ENCODE measurements at regions not wholly inside any gene's neighbourhood (a gene's known extent, or its start where the extent isn't known, plus 50 kb on each side); places are given as distances from the start of the nearest gene placed in this dataset.

DNA sequence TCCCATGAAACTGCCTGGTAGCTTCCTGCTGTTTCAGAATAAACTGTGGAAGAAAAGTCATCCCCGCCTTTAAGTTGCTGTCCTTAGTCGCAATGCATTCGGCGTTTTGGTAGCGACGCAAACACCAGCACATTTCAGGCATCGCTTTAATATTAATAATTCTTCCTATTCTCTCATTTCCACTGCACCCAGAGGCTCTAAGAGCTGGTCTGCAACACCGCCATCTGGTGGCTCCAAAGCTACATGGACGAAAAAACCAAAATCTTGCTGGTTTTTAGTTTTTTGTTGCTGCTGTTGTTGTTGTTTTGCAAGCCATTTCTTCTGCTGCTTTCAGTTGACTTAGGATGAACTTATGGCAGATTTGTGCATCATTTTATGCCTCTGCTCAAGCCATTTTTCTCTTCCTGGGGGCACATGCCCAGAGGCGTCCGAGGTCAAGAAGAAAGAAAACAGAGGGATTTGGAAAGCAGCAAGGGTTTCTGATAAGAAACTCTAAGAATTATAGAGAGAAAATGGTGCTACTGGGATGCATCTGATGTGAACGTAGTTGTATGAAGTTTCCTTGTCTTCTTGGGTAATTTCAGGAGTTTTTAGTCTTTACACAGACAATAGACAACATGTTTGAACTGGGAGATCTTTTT lies 345.4 kb upstream of the KIRREL3 start:
- peak; percentile 38 for DNase-seq

DNA sequence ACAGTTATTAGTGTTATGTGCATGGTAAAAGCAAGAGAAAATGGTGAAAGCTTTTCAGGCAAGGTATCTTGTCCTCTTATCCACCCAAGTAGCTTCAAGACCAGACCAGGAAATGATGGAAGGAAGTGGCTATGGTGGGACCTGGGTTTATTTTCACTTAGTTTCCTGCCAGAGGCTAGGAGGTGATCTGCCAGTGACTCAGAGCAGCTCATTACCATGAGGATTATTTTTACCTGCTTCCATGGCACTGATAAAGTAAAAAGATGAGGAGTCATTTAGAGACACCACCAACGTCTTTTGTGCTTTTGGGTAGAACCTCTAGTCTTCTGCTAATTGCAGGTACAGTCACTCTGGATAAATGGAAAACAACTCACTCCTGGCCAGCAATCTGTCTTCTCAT lies 339.9 kb upstream of the KIRREL3 start:
- no peak for DNase-seq

DNA sequence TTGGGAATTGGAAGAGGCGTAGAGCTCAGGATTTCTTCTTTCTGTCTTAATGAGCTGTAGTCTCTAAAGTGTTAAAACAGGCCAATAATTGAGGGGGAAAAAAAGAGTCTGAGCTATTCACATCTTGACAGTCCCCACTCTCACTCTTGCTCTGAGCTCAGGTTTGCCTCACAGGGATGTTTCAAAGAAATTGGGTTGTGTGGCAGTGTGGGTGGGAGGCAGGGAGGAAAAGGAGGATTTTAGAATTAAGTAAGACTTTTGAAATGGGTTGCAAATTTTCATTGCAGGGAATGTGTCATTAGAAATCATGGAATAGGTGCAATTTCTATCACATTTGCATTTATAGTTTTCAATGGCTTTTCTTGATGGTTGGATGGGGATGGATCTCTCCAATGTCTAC lies 338.8 kb upstream of the KIRREL3 start:
- no peak for DNase-seq

DNA sequence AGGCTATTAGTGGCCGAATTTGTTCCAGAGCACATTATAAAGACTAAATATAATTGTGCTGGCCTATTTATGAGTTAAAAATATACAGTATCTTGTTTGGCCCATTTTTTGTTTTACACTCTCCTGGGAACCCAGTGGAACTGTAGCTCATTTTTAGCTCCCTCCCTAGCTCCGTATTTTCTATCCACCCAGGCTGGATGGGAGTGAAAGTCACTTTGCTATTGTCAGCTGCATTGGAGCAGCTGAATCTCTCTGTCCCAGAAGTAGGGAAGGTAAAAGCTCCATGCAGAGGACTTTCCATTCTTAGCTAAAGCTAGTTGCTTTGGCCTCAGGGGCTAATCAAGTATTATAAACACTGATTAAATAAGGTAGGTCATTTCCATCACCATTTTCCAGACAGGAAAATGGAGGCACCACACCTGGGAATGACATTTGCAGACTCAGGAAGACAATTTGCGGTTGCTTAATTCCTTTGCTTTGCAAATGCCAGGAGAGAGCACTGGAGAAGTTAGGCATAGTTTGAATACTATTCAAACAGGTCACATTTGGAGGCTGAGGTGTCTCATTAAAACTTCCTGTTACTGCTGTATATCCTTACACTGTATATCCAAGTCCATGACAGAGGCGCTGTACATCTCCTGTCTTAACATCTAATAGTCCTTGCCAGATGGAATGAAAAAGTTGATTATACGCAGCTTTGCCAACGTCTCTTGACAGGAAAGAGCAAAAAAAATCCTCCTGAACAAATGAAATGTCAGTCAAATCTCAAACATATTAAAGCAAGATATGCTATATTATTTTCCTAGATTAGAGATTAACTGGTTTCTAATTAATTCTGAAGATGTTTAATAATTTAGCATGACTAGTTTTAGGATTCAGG lies 338.1 kb upstream of the KIRREL3 start:
- DNase-seq, result no peak

GRCh38 chr11:127334466-127334865 lies 333.9 kb upstream of the KIRREL3 start:
- no peak for DNase-seq

- no peak for DNase-seq
Observed at GRCh38 chr11:127332896-127333295, 332.3 kb upstream of the KIRREL3 start.

GRCh38 chr11:127330044-127330443 lies 329.5 kb upstream of the KIRREL3 start:
- no peak for DNase-seq

GRCh38 chr11:127308291-127308690 lies 307.7 kb upstream of the KIRREL3 start:
- no peak for DNase-seq

GRCh38 chr11:127307700-127308099 lies 307.1 kb upstream of the KIRREL3 start:
- no peak for DNase-seq

DNA sequence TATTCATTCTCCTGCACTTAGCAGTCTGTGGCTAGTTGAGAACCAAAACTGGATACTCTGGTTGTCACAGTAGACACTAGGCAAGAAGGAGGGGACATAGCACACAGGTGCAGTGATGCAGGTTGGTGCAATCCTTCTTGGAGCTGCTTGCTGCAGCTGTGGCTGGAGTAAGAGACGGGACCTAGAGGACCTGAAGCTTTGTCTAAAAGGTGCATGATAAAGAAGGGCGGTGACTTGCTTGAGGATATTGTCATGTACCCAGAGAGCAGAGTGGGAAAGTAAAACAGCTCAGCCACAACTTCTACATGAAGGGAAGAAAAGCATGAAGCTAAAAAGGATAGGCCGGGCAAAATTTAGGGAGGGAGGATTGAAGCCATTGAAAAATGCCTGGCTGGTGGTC lies 304.1 kb upstream of the KIRREL3 start:
- no peak for DNase-seq

DNA sequence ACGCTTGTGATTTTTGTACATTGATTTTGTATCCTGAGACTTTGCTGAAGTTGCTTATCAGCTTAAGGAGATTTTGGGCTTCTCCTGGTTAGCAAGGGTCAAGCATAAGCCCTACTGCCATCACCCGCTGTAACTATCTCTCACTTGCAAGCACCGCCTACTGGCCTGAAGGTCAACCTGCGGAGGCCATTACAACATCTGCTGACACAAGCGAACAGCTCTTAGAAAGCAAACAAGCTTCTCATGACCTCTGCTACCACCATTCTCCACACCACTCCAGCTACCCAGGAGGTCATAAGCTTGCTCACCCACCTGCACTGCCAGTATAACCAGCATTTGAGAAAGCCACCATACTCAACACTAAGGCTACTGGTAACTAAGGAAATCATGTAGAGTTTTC lies 288.4 kb upstream of the KIRREL3 start:
- no peak for DNase-seq

DNA sequence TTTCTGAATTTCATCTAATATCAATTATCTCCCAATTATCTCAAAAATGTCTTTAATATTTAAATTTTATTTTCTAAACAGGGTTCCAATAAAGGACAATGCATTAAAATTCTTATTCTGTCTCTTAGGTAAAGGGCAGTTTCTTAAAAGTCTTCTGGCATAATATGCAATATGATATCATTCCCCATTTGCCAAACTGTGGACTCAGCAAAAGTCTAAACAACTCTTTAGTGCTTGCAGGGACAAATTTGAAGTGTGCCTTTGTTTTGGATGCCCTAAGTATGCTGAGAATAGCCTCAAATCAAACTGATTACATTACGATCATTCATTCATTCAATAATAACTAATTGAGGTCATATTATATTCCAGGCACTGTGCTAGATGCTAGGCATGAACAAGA lies 281.0 kb upstream of the KIRREL3 start:
- DNase-seq, result no peak

GRCh38 chr11:127275774-127276173 lies 275.2 kb upstream of the KIRREL3 start:
- DNase-seq, result no peak

GRCh38 chr11:127274328-127274676 lies 273.7 kb upstream of the KIRREL3 start:
- no peak for DNase-seq

GRCh38 chr11:127273593-127274327 lies 273.2 kb upstream of the KIRREL3 start:
- no peak for DNase-seq

DNA sequence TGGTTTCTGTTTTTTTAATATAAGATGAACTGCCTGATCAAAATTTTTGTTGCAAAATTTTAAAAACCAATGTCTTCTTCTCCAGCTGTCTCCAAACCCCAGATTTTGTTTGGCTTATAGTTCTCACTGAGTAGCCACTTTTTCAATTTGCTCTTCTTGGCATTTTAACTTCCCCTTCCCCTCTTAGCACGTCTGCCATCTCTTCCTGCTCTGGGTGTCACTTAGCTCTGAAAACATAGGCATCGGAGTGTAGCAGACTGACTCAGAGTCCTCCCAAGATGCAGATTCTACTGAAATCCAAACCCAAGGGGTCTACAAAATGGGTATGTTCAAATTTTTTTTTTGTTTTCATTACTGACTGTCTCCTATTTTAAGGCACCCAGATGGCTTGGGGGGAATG lies 270.3 kb upstream of the KIRREL3 start:
- DNase-seq, result no peak

GRCh38 chr11:127269911-127270310 lies 269.3 kb upstream of the KIRREL3 start:
- DNase-seq, result no peak

GRCh38 chr11:127268932-127269331 lies 268.4 kb upstream of the KIRREL3 start:
- DNase-seq, result no peak

DNA sequence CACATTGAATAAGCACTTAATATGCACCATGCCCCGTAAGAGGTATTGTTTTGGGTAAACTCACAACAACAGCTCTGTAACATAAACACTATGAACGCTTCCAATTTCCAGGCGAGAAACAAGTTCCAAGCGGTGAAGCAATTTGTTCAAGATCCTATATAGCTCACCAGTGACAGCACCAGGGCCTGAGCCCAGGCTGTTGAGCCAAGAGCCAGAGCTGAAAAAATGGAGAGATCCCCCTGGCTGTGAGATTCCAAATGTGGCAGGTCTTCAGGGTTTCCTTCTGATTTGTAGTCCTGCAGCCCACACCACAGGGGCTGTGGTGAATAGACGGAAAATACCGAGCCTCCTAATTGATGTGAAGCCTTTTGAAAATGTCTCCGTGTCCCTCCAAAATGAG lies 268.0 kb upstream of the KIRREL3 start:
- no peak for DNase-seq

- DNase-seq, result no peak
Observed at GRCh38 chr11:127259102-127259501, 258.5 kb upstream of the KIRREL3 start.

DNA sequence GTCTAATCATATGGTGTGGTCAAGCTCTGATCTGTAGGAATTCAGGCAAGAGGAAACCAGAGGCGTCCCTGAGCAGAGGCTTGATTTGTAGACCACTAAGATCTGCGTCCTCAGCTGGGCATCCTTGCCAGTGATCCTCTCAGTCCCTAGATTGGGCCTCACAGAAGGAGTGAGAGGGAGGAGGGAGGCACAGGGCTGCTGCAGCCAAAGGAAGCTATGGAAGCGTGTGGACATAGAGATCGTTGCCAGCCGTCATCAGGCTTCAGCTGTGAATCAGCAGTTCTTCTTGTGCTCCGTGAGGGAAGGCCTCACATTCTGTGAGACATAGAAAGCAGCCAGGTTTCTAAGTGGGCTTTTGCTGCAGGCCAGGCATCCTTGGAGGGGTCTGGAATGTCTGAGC lies 254.6 kb upstream of the KIRREL3 start:
- peak; percentile 61 for DNase-seq

GRCh38 chr11:127252321-127252720 lies 251.8 kb upstream of the KIRREL3 start:
- DNase-seq, result no peak

DNA sequence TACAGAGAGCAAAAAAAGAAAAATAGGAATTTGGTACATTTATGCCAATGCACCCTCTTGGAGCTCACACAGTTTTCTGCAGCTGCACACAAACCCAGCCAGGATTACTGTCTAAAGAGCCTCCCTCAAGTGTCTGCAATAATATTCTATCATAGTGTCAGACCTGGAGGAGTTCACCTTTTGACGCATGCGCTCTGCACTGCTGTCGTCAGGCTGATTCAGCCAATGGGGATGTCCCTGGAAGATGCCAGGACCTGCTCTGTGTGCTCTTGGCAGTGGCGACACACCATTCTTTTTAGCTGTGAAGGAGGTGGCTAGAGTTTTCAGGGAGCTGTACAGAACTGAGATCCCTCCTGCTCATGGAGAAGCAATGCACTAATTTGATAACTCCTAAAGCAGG lies 249.0 kb upstream of the KIRREL3 start:
- DNase-seq, result no peak

GRCh38 chr11:127248476-127248875 lies 247.9 kb upstream of the KIRREL3 start:
- DNase-seq, result no peak

Data from right hindlimb (tissue), 1 donor.